HUDEP-2 (cell line): ENCODE measurements at regions not wholly inside any gene's neighbourhood (a gene's known extent, or its start where the extent isn't known, plus 50 kb on each side); places are given as distances from the start of the nearest gene placed in this dataset.
"Not testable (repeated sequence)": the region's sequence is repeated elsewhere in the genome, so short reads cannot be mapped to it uniquely, and the experiment has no call there.

Experiments
- DNase-seq, 76 experiments: peaks; one replicate each; lab custom pipeline; 2025; ENCODE audit not compliant: unreplicated experiment in 76 of 76; lab: John Stamatoyannopoulos, UW

- no peak for DNase-seq
Observed at GRCh38 chr6:119985952-119986736, 636.6 kb upstream of the MAN1A1 start.

- no peak for DNase-seq
Observed at GRCh38 chr6:119980802-119981201, 631.2 kb upstream of the MAN1A1 start.

GRCh38 chr6:119979862-119980261, 630.3 kb upstream of the MAN1A1 start:
- DNase-seq, result peak in 3 of 76 experiments; percentile 8 to 22 (median 14)

GRCh38 chr6:119978274-119978889, 628.8 kb upstream of the MAN1A1 start:
- DNase-seq, result no peak

- no peak for DNase-seq
Observed at GRCh38 chr6:119974430-119975159, 625.0 kb upstream of the MAN1A1 start.

GRCh38 chr6:119966484-119966883, 616.9 kb upstream of the MAN1A1 start:
- peak in 38 of 76 experiments; percentile 3 to 60 (median 24) for DNase-seq

- no peak for DNase-seq
Observed at GRCh38 chr6:119965900-119966299, 616.3 kb upstream of the MAN1A1 start.

- no peak for DNase-seq
Observed at GRCh38 chr6:119965008-119965407, 615.4 kb upstream of the MAN1A1 start.

GRCh38 chr6:119962505-119962904, 612.9 kb upstream of the MAN1A1 start:
- no peak for DNase-seq

GRCh38 chr6:119961450-119961849, 611.9 kb upstream of the MAN1A1 start:
- DNase-seq, result no peak

GRCh38 chr6:119960456-119960855, 610.9 kb upstream of the MAN1A1 start:
- DNase-seq, result no peak

GRCh38 chr6:119960036-119960435, 610.5 kb upstream of the MAN1A1 start:
- no peak for DNase-seq

GRCh38 chr6:119957195-119957594, 607.6 kb upstream of the MAN1A1 start:
- no peak for DNase-seq

GRCh38 chr6:119952696-119953095, 603.1 kb upstream of the MAN1A1 start:
- DNase-seq, result no peak

GRCh38 chr6:119950681-119951080, 601.1 kb upstream of the MAN1A1 start:
- no peak for DNase-seq

- no peak for DNase-seq
Observed at GRCh38 chr6:119942078-119942752, 592.7 kb upstream of the MAN1A1 start.

GRCh38 chr6:119938752-119939151, 589.2 kb upstream of the MAN1A1 start:
- DNase-seq, result no peak

GRCh38 chr6:119934816-119935215, 585.3 kb upstream of the MAN1A1 start:
- no peak for DNase-seq

- no peak for DNase-seq
Observed at GRCh38 chr6:119929121-119929520, 579.6 kb upstream of the MAN1A1 start.

- DNase-seq, result not testable (repeated sequence)
Observed at GRCh38 chr6:119924888-119925287, 575.3 kb upstream of the MAN1A1 start.

GRCh38 chr6:119922814-119923213, 573.3 kb upstream of the MAN1A1 start:
- DNase-seq, result no peak
